RWPE2 (cell line): ENCODE measurements at regions not wholly inside any gene's neighbourhood (a gene's known extent, or its start where the extent isn't known, plus 50 kb on each side); places are given as distances from the start of the nearest gene placed in this dataset.

ENCODE experiments used
- ATAC-seq: fragments of 200-7000 bp; cut with Tn5 transposase; 3 replicates; pipeline ENCODE4 v1.9.1; 2021; ENCODE audit warnings: low read depth
- DNase-seq: peaks from one replicate; pipeline ENCODE4 v3.0.0-alpha.2; 2020; ENCODE audit warnings: low spot score
- H3K27ac ChIP-seq: fragments of 450-650 bp; 2 replicates; pipeline ENCODE4 v1.5.1; 2017; ENCODE audit warnings: mild to moderate bottlenecking; ENCODE audit not compliant: poor library complexity, severe bottlenecking
- H3K27me3 ChIP-seq: fragments of 250-450 bp; sonication (Bioruptor Pico); 2 replicates; pipeline ENCODE4 v1.5.1; 2021; ENCODE audit warnings: mild to moderate bottlenecking, moderate library complexity; ENCODE audit not compliant: insufficient read depth, poor library complexity, severe bottlenecking
- H3K36me3 ChIP-seq: fragments of 250-450 bp; sonication (Bioruptor Pico); 2 replicates; pipeline ENCODE4 v1.5.1; 2020; ENCODE audit warnings: low read depth, mild to moderate bottlenecking, moderate library complexity
- H3K4me1 ChIP-seq: fragments of 250-450 bp; sonication (Bioruptor Pico); 2 replicates; pipeline ENCODE4 v1.5.1; 2021; ENCODE audit warnings: mild to moderate bottlenecking, moderate library complexity; ENCODE audit not compliant: insufficient read depth, poor library complexity, severe bottlenecking
- H3K4me3 ChIP-seq: fragments of 250-450 bp; sonication (Bioruptor Pico); 2 replicates; pipeline ENCODE4 v1.5.1; 2021; ENCODE audit warnings: mild to moderate bottlenecking, moderate library complexity; ENCODE audit not compliant: severe bottlenecking
- H3K9me3 ChIP-seq: fragments of 250-450 bp; sonication (Bioruptor Pico); 2 replicates; pipeline ENCODE4 v1.5.1; 2021; ENCODE audit warnings: mild to moderate bottlenecking, moderate library complexity; ENCODE audit not compliant: severe bottlenecking
- TF ChIP-seq, protein P1 (sequence below): fragments of 450-650 bp; IDR thresholded peaks from one replicate; pipeline ENCODE4 v1.5.1; 2017; ENCODE audit warnings: mild to moderate bottlenecking, moderate library complexity; ENCODE audit not compliant: poor library complexity, severe bottlenecking

DNA sequence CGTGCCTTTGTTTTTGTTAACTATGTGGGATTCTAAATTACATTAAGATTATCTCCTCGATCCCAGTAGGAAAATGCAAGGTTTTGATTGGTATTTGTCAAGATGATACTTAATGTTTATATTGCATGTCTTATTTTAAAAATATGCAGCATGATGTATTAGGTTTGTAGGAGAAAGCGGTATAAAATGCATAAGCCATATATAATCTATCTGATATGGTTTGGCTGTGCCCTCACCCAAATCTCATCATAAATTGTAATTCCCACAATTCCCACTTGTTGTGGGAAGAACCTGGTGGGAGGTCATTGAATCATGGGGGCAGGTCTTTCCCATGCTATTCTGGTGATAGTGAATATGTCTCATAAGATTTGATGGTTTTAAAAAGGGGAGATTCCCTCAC lies 198.1 kb upstream of the NCAM2 start:
- Histone ChIP-seq H3K36me3 (no peaks in the 10 kb centered on the region), H3K9me3 (no peaks in the 10 kb centered on the region), H3K27ac (no peak overlapping the region), H3K4me1 (no peaks in the 10 kb centered on the region), H3K27me3 (peaks cover 40% of the 10 kb centered on the region), H3K4me3 (no peak overlapping the region)
- TF ChIP-seq, protein P1, sequence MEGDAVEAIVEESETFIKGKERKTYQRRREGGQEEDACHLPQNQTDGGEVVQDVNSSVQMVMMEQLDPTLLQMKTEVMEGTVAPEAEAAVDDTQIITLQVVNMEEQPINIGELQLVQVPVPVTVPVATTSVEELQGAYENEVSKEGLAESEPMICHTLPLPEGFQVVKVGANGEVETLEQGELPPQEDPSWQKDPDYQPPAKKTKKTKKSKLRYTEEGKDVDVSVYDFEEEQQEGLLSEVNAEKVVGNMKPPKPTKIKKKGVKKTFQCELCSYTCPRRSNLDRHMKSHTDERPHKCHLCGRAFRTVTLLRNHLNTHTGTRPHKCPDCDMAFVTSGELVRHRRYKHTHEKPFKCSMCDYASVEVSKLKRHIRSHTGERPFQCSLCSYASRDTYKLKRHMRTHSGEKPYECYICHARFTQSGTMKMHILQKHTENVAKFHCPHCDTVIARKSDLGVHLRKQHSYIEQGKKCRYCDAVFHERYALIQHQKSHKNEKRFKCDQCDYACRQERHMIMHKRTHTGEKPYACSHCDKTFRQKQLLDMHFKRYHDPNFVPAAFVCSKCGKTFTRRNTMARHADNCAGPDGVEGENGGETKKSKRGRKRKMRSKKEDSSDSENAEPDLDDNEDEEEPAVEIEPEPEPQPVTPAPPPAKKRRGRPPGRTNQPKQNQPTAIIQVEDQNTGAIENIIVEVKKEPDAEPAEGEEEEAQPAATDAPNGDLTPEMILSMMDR, result no peak
- DNase-seq (no peak), ATAC-seq (no peak)

DNA sequence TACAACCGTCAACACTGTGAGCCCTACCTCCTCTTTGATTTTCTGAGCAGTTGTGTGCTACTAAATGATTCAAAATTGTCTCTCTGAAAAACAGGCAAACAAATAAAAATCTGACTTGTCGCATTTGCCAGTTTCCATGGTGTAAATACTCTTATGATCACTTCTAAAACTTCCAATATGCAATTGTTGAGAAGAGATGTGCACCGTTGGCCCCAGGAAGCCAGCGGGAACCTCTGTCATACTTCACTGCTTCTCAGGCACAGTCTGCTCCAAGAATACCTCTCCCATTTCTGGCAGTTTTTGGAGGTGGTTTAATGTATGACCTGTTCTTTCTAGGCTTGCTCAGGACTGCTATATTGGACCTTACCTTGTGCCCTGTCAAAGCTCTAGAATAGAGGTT lies 196.0 kb upstream of the NCAM2 start:
- H3K4me1 ChIP-seq, result no peaks in the 10 kb centered on the region
- TF ChIP-seq, protein P1, result no peak

DNA sequence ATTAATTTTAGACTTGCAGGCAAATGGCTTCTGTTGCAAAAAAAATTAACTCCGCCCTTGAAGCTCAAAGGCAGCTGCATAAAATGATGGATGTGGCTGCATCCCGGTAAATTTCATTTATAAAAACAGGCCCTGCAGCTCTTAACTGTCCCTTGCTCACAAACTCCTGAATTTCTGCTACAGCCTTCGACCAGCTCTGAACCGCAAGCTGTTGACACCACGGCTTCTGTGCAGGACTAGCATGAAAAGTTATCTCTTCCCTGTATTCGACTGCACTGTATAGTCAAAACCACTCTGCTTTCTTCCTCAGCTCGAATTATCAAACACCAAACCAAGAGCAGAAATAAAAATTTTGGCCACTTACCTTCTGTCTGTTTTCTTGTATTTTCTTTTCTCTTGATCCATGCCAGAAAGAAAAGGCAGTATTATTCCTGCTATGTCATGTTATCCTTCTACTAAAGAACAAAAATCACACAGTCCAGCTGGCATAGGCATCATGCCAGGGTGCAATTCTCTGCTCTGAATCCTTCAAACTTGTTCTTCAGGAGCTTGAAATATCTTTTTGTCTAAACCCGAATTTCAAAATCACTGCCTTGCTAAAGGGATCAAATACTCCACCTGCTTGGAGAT lies 195.5 kb upstream of the NCAM2 start:
- TF ChIP-seq, protein P1, result no peak
- no peak for DNase-seq
- H3K36me3 ChIP-seq, result no peaks in the 10 kb centered on the region
- no peak overlapping the region for H3K27ac ChIP-seq
- peaks cover 43% of the 10 kb centered on the region for H3K27me3 ChIP-seq
- no peak for ATAC-seq
- H3K4me1 ChIP-seq, result no peaks in the 10 kb centered on the region
- H3K9me3 ChIP-seq, result no peaks in the 10 kb centered on the region
- H3K4me3 ChIP-seq, result no peak overlapping the region

More for the DNA sequence above, 196.0 kb upstream of the NCAM2 start:
- no peak overlapping the region for H3K4me3 ChIP-seq
- no peaks in the 10 kb centered on the region for H3K36me3 ChIP-seq
- DNase-seq (no peak), ATAC-seq (no peak)
- no peaks in the 10 kb centered on the region for H3K9me3 ChIP-seq
- no peak overlapping the region for H3K27ac ChIP-seq
- H3K27me3 ChIP-seq, result peaks cover 43% of the 10 kb centered on the region

DNA sequence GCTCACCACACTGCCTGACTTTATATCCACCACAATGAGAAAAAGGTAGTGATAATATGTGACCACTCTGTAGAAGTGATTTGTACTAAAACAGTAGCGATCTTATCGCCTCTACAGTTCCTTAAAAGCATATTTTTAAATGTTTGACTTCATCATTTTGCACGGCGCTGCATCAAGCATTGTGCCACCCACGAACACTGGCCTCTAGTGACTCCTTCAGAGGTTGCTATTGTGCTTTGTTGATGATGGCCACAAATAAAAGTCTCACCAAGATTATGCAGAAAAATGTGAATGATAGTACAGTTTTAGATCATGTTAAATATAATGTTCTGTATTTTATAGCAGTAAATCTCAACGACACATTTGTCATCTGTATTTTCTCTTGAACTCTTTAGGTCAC lies 186.5 kb upstream of the NCAM2 start:
- DNase-seq, result no peak
- Histone ChIP-seq H3K27me3 (peaks cover 3% of the 10 kb centered on the region), H3K4me1 (no peaks in the 10 kb centered on the region), H3K36me3 (no peaks in the 10 kb centered on the region), H3K27ac (no peak overlapping the region), H3K4me3 (no peak overlapping the region), H3K9me3 (no peaks in the 10 kb centered on the region)
- ATAC-seq, result no peak
- TF ChIP-seq, protein P1, result no peak

DNA sequence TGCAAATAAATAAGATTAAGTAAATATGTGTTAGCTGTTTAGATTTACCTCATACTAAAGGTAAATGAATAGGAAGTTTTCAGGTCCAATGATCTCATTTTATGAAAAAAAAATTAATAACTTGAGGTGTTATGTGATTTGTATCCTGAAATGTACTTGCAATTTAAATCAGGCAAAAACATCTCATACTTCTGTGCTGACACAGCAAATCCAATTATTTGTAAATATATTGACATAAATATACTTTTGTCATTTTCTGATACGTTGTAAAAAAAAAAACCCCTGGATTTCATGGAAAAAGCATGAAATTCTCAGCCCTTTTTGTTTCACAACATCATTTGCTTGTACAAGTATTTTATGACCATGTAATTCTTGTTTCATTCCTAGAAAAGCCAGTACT lies 184.1 kb upstream of the NCAM2 start:
- ATAC-seq, result no peak
- TF ChIP-seq, protein P1, result no peak
- Histone ChIP-seq H3K9me3 (no peaks in the 10 kb centered on the region), H3K4me3 (no peak overlapping the region), H3K4me1 (no peaks in the 10 kb centered on the region), H3K27me3 (peaks cover under 1% of the 10 kb centered on the region), H3K36me3 (no peaks in the 10 kb centered on the region), H3K27ac (no peak overlapping the region)
- DNase-seq, result no peak
